ENCODE measurements at regions not wholly inside any gene's neighbourhood (a gene's known extent, or its start where the extent isn't known, plus 50 kb on each side); places are given as distances from the start of the nearest gene placed in this dataset.

DNA sequence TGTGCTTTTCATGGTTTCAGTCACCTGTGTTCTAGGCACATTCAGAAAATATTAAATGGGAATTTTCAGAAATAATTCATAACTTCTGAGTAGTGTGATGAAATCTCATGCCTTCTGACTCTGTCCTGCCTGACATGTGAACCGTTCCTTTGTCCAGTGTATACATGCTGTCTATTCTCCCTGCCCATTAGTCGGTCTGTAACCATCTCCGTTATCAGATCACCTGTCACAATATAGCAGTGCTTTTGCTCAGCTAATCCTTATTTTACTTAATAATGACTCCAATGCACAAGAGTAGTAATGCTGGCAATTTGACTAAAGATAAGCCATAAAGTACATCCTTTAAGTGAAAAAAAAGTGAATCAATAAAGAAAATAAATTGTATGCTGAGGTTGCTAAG lies 597.5 kb downstream of the BRINP3 start:
- no peak for DNase-seq (ENCODE audit: low read depth)

DNA sequence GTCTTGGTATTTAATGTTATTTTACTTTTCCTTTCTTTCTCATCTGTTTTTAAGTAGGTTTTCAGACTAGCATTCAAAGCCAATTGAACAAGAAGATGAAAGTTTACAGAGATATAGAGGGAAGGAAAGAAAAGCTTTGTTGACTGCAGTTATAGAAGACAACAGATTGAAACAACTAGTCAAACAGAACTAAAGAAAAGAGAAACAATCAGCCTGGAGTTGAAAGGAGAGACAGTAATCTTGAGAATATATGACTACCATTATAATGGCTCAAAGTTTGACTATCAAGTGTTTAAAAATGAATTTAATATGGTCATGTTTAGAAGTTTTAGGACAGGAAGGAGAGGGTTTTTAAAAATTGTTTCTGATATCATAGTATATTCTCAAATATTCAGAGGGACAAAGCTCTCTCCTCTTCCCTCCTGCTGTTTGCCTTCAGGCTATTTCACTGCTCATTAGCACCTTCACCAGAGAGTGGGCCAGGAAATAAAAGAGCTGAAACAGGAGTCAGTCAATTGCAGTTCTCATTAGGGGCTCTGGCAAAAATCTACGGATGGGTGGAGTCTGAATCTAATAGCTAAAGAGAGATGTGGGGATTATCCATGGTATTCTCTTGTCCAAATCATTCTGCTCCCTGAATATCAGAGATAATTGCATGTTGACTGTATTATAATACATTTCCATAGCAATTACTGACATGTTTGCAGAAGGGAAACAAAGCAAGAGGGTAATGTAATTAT lies 577.8 kb downstream of the BRINP3 start:
- DNase-seq (ENCODE audit: low read depth), result no peak

DNA sequence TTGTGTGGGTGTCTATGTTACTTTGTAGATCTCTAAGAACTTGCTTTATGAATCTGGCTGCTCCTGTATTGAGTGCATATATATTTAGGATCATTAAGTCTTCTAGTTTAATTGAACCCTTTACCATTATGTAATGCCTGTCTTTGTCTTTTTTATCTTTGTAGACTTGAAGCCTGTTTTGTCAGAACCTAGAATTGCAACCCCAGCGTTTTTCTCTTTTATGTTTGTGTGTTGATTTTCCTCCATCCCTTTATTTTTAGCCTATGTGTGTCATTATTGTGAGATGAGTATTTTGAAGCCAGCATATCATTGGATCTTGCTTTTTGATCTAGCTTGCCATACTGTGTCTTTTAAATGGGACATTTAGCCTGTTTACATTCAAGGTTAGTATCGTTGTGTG lies 573.2 kb downstream of the BRINP3 start:
- no peak for DNase-seq (ENCODE audit: low read depth)

DNA sequence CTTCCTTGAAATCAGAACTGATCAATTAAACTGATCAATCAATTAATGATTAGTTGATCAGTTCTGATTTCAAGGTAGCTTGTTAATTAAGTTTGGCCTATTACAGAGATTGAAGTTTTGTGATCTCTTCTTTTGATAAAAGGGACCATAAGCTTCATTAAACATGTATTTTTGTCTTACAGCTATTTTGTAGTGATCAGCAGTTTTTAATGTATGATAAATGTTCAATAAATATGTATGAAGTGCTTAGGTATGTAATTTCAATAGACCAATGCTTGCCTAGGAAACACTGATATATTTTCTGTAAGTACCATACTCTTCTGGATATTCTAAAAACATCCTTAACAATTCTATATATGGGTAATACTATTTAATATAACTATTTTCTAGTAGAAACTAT lies 569.6 kb downstream of the BRINP3 start:
- DNase-seq (ENCODE audit: low read depth), result no peak

DNA sequence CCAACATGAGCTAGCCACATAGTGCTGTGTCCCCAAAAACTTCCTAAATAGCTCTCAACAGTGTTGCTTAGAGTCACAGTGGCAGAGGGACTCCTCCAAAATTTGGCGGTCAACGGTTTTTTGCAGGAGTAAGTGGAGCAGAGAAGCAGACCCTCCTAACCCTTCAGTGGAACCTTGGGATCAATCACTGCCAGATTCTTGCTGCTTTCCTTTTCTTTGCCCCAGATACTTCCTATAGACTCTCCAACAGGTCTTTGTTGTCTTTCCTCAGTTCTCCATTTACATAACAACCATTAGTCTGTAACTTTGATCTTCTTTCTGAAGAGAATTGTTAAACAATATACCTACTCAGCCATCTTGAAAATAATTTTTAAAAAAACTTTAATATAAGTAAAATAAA lies 556.1 kb downstream of the BRINP3 start:
- no peak for DNase-seq (ENCODE audit: low read depth)

DNA sequence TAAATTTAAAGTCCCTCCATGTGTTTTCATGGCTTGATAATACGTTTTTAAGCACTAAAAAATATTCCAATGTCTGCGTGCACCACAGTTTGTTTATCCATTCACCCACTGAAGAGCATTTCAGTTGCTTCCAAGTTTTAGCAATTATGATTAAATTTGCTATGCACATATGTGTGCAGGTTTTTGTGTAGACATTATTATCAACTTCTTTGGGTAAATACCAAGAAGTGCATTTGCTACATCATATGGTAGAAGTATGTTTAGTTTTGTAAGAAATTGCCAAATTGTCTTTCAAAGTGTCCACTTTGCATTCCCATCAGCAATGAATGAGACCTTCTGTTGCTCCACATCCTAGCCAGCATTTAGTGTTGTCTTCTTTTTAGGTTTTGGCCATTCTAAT lies 550.0 kb downstream of the BRINP3 start:
- no peak for DNase-seq (ENCODE audit: low read depth)

DNA sequence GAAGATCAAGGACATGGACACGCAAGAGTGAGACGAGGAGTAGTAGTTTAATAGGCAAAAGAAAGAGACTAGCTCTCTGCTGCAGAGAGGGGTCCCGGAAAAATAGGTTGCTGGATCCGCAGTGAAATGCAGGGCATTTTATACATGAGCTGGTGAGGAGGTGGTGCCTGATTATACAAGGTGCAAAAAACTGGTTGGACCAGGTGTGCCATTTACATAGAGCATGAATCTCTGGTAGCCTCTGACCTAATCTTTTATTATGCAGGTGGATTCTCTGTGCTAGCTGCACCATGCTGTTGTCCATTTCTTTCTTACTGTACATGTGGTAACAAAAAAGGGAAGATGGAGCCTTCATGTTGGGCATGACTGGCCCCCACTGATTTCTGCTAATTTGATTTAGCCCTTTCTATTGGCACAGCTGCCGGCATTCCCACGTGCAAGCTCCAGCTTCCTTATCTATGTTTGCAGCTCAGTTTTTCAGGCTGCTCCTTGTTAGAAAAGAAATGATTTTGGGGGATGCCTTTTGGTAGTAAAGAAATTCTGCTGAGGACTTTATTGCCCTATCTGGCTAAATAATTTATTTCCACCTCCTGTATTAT lies 548.1 kb downstream of the BRINP3 start:
- DNase-seq (ENCODE audit: low read depth), result no peak

DNA sequence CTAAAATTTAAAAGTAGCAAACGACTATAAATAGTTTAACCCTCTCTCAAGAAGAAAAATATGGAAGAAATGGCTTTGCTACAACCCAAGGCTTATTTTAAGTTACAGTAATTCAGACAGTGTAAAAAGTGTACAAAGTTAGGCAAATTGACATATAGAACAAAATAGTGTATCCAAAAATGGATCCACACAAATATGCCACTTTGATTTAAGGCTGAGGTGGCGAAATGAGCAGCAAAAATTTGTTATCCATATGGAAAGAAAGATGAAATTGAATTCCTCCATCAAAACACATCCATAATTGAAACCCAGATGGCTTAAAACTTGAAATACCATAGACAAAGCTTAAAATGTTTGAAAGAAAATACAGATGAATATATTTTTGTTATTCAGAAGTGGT lies 540.8 kb downstream of the BRINP3 start:
- DNase-seq (ENCODE audit: low read depth), result no peak

DNA sequence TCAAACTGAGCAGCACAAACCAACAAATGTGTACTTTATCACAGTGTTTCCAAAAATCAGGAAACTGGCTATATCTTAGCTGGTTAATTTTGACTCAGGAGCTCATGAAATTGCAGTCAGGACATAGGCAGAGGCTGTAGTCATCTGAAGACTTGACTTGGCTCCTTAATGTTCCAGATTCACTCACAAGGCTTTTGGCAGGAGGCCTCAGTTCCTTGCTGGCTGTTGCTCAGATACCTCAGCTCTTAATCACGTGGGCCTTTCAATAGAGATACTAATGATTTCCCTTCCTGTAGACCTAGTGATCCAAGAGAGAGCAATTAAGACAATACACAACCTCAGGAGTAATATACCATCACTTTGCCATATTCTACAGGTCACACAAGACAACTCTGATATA lies 537.7 kb downstream of the BRINP3 start:
- DNase-seq (ENCODE audit: low read depth), result no peak

DNA sequence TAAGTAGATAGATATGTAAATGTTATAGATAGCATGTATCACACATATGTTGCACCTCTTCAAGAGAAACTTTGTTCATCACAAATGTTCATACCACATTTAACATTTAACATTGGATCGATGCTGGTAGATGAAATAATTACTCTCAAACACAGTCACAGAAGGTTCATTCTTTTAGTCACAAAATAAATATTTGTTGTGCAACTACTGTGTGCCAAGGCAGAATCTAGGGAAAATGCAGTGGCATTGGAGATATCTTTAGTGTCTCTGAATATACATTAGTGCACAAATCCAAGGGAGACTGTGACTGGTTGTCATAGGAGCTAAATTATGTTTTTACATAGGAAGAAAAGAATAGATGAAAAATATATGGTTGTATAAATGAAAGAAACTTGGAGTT lies 535.7 kb downstream of the BRINP3 start:
- no peak for DNase-seq (ENCODE audit: low read depth)

DNA sequence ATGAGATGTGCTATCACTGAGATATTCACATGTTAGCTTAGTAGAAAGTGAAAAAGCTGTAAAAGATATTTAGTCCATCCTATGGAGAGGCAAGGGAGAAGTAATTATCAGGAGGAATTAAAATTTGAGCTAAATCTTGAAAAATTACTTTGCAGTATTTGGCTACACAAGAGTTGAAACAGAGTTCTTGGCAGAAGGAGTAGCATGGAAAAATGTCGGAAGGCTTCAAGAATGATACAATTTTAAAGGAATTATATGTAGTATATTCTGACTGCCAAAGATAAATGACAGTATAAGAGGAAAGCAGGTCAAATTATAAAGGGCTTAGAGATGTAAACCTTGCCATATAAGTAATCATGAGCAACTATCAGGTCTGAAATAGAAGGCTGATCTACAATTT lies 518.9 kb downstream of the BRINP3 start:
- DNase-seq (ENCODE audit: low read depth), result no peak

DNA sequence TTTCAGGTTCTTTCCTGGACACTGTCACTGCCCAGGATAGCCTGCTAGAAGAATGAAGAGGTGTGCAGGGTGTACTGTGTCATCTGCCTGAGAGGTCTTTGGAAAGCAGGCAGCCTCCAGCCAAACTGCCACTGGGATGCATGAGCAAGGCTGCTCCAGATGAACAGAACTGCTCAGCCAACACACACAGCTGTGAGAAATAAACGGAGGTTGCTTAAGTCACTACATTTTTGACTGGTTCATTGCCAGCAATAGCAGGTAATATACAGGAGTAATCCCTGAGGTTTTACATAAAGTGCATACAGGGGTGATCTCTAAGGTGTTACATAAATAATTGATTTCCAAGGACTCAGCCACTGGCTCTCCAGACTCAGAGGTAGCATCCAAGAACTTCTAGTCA lies 516.9 kb downstream of the BRINP3 start:
- DNase-seq (ENCODE audit: low read depth), result no peak

DNA sequence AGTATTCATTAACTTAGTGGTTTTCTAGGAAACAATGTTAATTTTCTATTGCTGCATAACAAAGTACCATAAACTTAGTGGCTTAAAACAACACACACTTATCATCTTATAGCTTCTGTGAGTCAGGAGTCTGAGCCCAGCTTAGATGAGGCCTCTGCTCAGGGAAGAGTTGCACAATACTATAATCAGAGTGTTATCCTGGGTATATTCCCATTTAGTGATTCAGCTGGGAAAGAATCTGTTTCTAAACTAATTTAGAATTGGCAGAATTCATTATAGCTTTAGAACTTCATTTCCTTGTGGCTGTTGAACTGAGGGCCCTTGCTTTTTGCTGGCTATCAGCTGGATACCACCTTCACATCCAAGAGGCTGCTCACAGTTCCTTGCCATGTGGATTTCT lies 515.5 kb downstream of the BRINP3 start:
- DNase-seq (ENCODE audit: low read depth), result no peak

DNA sequence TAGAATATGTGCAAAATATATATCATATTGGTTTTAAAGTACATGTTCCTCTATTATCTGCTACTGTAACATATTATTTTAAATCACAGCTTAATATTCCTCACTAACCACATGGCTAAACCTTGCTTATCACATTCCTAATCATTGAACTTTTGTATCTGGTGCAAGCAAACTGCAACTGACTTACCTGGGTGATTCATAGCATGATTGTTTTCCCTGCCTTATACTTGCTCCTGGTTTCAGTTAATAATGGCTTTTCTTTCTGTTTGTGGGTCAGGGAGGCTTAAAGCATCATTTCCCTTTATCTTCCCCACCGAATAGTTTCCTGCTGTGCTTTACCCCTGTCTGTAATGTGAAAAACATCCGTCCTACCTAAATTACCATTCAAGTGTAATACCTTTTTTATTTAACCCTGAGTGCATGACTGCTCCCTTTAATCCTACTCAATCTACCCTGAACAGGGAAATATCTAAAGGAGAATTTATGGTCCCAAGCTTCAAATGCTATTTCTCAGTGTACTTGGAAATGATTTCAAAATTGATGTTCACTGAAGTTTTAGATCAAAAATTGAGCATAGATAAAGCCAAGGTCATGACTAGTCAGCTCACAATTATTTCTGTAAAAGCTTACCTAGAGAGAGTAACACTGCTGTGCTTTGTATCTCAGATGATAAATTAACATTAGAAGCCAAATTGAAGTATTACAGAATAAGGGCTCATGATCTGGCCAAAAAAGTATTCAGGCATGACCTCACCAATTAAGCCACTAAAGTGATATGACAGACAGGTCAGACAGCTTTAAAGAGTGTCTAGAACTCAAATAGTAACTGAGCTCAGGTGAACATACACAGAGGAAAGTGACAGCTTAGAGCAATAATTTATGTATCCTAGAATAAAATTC lies 507.1 kb downstream of the BRINP3 start:
- DNase-seq (ENCODE audit: low read depth), result no peak

DNA sequence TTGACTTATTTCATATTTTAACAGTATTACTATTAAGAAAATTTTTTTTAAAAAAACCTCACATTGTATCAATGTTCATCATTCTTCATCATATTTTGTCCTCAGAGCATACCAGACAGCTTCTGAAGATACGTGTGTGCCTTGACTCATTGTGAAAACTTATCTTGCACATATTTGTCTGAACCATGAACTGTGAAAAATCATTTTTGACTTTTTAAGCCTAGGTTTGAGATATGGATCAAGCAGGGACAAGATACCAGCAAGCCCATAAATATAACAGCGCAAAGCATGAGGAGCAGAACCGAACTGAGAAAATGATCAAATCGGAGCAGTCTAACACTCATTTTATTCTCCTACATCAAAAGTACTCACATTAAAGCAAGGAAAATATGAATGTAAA lies 506.0 kb downstream of the BRINP3 start:
- DNase-seq (ENCODE audit: low read depth), result no peak

DNA sequence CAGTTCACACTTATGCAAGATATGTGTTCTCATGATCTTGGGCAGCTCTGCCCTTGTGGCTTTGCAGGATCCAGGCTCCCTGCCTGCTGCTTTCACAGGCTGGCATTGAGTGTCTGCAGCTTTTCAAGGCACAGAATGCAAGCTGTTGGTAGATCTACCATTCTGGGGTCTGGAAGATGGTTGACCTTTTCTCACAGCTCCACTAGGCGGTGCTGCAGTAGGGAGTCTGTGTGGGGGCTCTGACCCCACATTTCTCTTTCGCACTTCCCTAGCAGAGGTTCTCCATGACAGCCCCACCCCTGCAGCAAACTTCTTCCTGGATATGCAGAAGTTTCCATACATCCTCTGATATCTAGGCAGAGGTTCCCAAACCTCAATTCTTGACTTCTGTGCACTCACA lies 500.5 kb downstream of the BRINP3 start:
- no peak for DNase-seq (ENCODE audit: low read depth)

DNA sequence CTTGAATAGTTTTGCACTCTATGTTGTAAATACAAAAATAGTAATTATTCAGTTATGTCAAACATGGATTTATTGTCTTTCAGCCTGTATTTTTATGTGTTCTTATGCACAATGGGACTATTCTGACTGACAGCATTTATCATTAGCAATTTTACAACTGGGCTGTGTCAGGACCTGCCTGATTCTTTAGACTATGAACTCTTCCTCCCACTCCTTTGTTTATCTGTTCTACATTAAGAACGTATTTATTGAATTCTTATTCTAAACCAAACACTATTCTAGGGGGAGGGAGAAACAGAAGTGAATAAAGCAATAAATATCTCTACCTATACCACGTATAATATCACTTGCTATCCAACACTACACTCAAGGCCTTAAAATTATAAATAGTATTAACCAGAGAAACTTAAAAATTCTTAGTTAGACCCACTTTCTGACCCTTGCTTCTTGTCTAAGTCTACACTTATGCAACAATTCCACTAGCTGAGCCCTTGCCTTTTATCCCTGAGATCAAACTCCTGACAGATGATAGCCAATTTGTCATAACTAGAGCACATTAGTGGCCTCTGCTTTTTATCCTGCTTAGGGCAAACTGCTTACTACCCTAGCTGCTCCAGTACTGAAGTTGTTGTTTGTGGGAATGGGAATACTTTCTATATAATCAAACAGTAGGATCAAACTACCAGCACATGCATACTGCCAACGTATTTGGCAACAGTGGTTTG lies 494.3 kb downstream of the BRINP3 start:
- no peak for DNase-seq (ENCODE audit: low read depth)

DNA sequence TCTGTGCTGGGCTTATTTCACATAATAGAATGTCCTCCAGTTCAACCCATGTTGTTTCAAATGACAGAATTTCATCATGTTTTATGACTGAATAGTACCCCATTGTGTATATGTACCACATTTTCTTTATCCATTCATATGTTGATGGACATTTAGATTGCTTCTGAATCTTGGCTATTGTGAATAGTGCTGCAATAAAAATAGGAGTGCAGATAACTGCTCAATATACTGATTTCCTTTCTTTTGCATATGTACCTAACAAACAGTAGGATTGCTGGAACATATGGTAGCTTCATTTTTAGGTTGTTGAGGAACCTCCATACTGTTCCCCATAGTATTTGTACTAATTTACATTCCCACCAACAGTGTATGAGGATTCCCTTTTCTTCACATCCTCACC lies 491.1 kb downstream of the BRINP3 start:
- DNase-seq (ENCODE audit: low read depth), result no peak

DNA sequence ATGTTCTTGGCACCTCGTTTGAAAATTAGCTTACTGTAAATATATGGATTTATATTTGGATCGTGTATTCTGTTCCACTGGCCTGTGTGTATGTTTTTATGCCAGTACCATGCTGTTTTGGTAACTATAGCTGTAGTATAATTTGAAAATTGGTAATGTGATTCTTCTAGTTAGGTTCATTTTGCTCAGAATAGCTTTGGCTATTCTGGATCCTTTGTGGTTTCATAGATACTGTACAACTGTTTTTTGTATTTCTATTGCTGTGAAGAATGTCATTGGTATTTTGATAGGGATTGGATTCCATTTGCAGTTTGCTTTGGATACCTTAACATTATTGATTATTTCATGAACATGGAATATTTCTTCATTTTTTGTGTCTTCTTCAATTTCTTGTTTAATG lies 490.2 kb downstream of the BRINP3 start:
- no peak for DNase-seq (ENCODE audit: low read depth)

DNA sequence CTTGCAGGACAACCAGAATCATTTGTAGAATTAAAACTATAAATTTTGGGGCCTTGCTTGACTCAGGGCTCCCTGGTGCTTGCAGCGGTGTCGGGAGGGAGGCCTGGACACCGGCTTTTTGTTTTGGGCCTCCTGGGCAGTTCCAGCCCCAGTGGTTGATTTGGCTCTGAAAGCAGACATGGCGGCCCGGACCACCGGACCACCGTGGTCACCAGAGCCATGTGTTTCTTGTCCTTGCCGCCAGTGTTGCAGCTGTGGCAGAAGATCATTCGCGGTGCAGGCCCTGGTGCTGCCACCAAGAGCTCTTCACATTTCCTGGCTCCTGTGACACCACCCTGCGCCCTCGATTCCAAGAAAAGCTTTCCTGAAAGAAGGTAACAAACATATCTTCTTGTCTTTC lies 484.8 kb downstream of the BRINP3 start:
- DNase-seq (ENCODE audit: low read depth), result no peak

DNA sequence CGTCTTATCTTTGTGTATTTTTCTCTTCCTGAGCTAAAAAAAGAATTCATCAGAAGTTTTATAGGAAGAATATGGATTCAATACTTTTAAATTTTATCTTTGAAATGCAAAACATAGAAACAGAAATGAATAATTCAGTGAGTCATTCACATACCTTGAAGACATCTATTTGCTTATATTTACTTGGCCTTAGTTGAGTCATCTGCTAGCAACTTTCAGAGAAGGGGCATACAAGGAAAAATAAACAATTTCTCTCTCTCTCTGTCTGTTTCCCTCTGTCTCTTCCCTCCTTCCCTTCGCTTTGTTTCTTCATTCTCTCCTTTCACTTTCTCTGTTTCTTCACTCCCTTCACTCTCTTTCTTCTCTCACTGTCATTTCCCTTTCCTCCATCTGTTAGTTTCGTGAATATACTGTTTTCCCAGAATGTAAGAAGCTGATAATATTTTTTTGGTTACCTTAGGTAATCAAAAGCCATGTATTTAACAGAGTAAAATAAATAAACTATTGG lies 477.2 kb downstream of the BRINP3 start:
- DNase-seq (ENCODE audit: low read depth), result no peak

DNA sequence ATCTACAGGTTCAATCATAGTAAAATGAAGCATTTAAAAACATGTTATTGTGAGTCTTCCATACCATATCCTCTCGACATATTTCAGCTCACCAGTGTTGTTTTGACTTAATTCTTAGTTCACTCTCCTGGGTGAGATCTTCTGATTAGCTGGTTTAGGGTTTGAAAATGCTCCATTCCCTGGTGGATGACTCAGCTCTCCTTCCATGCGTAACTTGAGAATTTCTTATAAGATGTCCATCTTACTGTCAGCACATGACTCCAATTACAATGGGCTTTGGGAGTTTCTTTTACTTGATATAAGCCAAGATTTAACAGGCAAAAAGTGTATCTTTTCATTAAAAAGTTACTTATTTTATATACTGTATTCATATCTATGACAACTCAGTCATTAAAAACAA lies 476.5 kb downstream of the BRINP3 start:
- DNase-seq (ENCODE audit: low read depth), result no peak
